NCI-H2081 (cell line): ENCODE measurements at regions not wholly inside any gene's neighbourhood (a gene's known extent, or its start where the extent isn't known, plus 50 kb on each side); places are given as distances from the start of the nearest gene placed in this dataset.

Experiments
- DNase-seq, 2 experiments: peaks; one replicate each; lab custom pipeline; 2025; lab: John Stamatoyannopoulos, UW

- no peak for DNase-seq
Measured at GRCh38 chr1:10848109-10848684, 51.8 kb upstream of the CASZ1 start.

GRCh38 chr1:10850026-10850425 lies 53.6 kb upstream of the CASZ1 start:
- DNase-seq: no peak

GRCh38 chr1:10851024-10852013 lies 54.9 kb upstream of the CASZ1 start:
- no peak for DNase-seq

GRCh38 chr1:10852018-10852417 lies 55.6 kb upstream of the CASZ1 start:
- DNase-seq: no peak

GRCh38 chr1:10852486-10852885 lies 56.0 kb upstream of the CASZ1 start:
- no peak for DNase-seq

GRCh38 chr1:10852998-10853520 lies 56.6 kb upstream of the CASZ1 start:
- DNase-seq: no peak

- DNase-seq: no peak
Measured at GRCh38 chr1:10853701-10854100, 57.3 kb upstream of the CASZ1 start.

- no peak for DNase-seq
Measured at GRCh38 chr1:10854856-10855459, 58.5 kb upstream of the CASZ1 start.

- no peak for DNase-seq
Measured at GRCh38 chr1:10856176-10856683, 59.8 kb upstream of the CASZ1 start.

- no peak for DNase-seq
Measured at GRCh38 chr1:10856863-10857598, 60.6 kb upstream of the CASZ1 start.

- DNase-seq: no peak
Measured at GRCh38 chr1:10857687-10858086, 61.2 kb upstream of the CASZ1 start.

- DNase-seq: no peak
Measured at GRCh38 chr1:10860218-10860617, 63.8 kb upstream of the CASZ1 start.

- no peak for DNase-seq
Measured at GRCh38 chr1:10860682-10861081, 64.2 kb upstream of the CASZ1 start.

GRCh38 chr1:10861822-10862221 lies 65.4 kb upstream of the CASZ1 start:
- no peak for DNase-seq

GRCh38 chr1:10862743-10863335 lies 66.4 kb upstream of the CASZ1 start:
- DNase-seq: no peak

GRCh38 chr1:10863886-10864285 lies 67.4 kb upstream of the CASZ1 start:
- no peak for DNase-seq

- no peak for DNase-seq
Measured at GRCh38 chr1:10864776-10865175, 68.3 kb upstream of the CASZ1 start.

GRCh38 chr1:10865518-10866320 lies 69.3 kb upstream of the CASZ1 start:
- DNase-seq: no peak

- peak in 1 of 2 experiments; percentile 28 for DNase-seq
Measured at GRCh38 chr1:10866321-10867093, 70.1 kb upstream of the CASZ1 start.
